ENCODE measurements at regions not wholly inside any gene's neighbourhood (a gene's known extent, or its start where the extent isn't known, plus 50 kb on each side); places are given as distances from the start of the nearest gene placed in this dataset.

- TF ChIP-seq BACH1 (IDR thresholded peaks at IDR 0.05; ENCODE audit: low read length) (no peak), EGR1 (IDR thresholded peaks at IDR 0.05; ENCODE audit: borderline replicate concordance, low read depth, low read length) (no peak), CEBPB (IDR thresholded peaks at IDR 0.05; ENCODE audit: low read depth, low read length) (no peak), SP1 (IDR thresholded peaks at IDR 0.05; ENCODE audit: low read depth, low read length) (no peak), SIRT6 (IDR thresholded peaks at IDR 0.05; ENCODE audit: low read length) (no peak), SP2 (IDR thresholded peaks at IDR 0.05; ENCODE audit: low read length) (no peak)
Observed at GRCh38 chr12:125267114-125267513, 201.9 kb downstream of the AACS start (continued).
